AML-193 (cell line): ENCODE measurements at regions not wholly inside any gene's neighbourhood (a gene's known extent, or its start where the extent isn't known, plus 50 kb on each side); places are given as distances from the start of the nearest gene placed in this dataset.
A peak's percentile ranks its signal among the peaks of the same experiment; 100 is the strongest.
"Not testable (repeated sequence)": the region's sequence is repeated elsewhere in the genome, so short reads cannot be mapped to it uniquely, and the experiment has no call there.

Source experiments
- DNase-seq, 2 experiments: peaks; one replicate each; lab custom pipeline; 2025; lab: John Stamatoyannopoulos, UW

GRCh38 chr6:82118150-82118562, 129.4 kb downstream of the IBTK start:
- peak; percentile 82 to 85 for DNase-seq

GRCh38 chr6:82114748-82115147, 132.8 kb downstream of the IBTK start:
- no peak for DNase-seq

GRCh38 chr6:82113231-82113630, 134.3 kb downstream of the IBTK start:
- no peak for DNase-seq

GRCh38 chr6:82111818-82112217, 135.7 kb downstream of the IBTK start:
- DNase-seq: no peak

- DNase-seq: no peak
Observed at GRCh38 chr6:82111114-82111513, 136.4 kb downstream of the IBTK start.

- not testable (repeated sequence) for DNase-seq
Observed at GRCh38 chr6:82103171-82103570, 144.4 kb downstream of the IBTK start.

- not testable (repeated sequence) for DNase-seq
Observed at GRCh38 chr6:82101374-82102114, 146.0 kb downstream of the IBTK start.

- DNase-seq: not testable (repeated sequence)
Observed at GRCh38 chr6:82100763-82101162, 146.8 kb downstream of the IBTK start.

GRCh38 chr6:82097676-82098075, 149.9 kb downstream of the IBTK start:
- no peak for DNase-seq

GRCh38 chr6:82095091-82095490, 152.5 kb downstream of the IBTK start:
- peak; percentile 19 to 27 for DNase-seq

GRCh38 chr6:82094166-82094806, 153.3 kb downstream of the IBTK start:
- DNase-seq: no peak

- DNase-seq: no peak
Observed at GRCh38 chr6:82088978-82089771, 158.4 kb downstream of the IBTK start.

- DNase-seq: no peak
Observed at GRCh38 chr6:82086944-82087343, 160.6 kb downstream of the IBTK start.

- no peak for DNase-seq
Observed at GRCh38 chr6:82085701-82086100, 161.8 kb downstream of the IBTK start.

GRCh38 chr6:82084324-82084920, 163.1 kb downstream of the IBTK start:
- DNase-seq: no peak

- DNase-seq: no peak
Observed at GRCh38 chr6:82083646-82084045, 163.9 kb downstream of the IBTK start.

GRCh38 chr6:82080767-82081166, 166.8 kb downstream of the IBTK start:
- no peak for DNase-seq

- no peak for DNase-seq
Observed at GRCh38 chr6:82078286-82078908, 169.1 kb downstream of the IBTK start.

GRCh38 chr6:82076916-82077315, 170.6 kb downstream of the IBTK start:
- DNase-seq: no peak

GRCh38 chr6:82074556-82074955, 173.0 kb downstream of the IBTK start:
- DNase-seq: no peak

- no peak for DNase-seq
Observed at GRCh38 chr6:82073484-82073883, 174.1 kb downstream of the IBTK start.

- DNase-seq: no peak
Observed at GRCh38 chr6:82072751-82073150, 174.8 kb downstream of the IBTK start.
